Activated CD4-positive, alpha-beta memory T cell treated with anti-CD3 and anti-CD28 coated beads for 36 hours (primary cell): ENCODE measurements at regions not wholly inside any gene's neighbourhood (a gene's known extent, or its start where the extent isn't known, plus 50 kb on each side); places are given as distances from the start of the nearest gene placed in this dataset.
"Not testable (repeated sequence)": the region's sequence is repeated elsewhere in the genome, so short reads cannot be mapped to it uniquely, and the experiment has no call there.

Experiments
- CTCF ChIA-PET: fragments of 350-600 bp; sonication (Branson Sonifier 250); formaldehyde crosslinking; loops from one replicate; lab custom pipeline; 2021; ENCODE audit warnings: antibody characterized with exemption, inconsistent platforms; lab: Charles Lee
- POLR2A ChIA-PET: fragments of 350-600 bp; sonication (Branson Sonifier 250); formaldehyde crosslinking; loops from one replicate; lab custom pipeline; 2021; ENCODE audit warnings: antibody characterized with exemption; lab: Charles Lee
- DNase-seq: peaks from one replicate; pipeline ENCODE4 v3.0.0-alpha.2; 2020
- H3K27ac Mint-ChIP-seq: one replicate; pipeline ENCODE4 v1.8.0; 2021; ENCODE audit warnings: mixed read lengths
- H3K27me3 Mint-ChIP-seq: one replicate; pipeline ENCODE4 v1.8.0; 2021; ENCODE audit warnings: mixed read lengths
- H3K36me3 Mint-ChIP-seq: one replicate; pipeline ENCODE4 v1.8.0; 2021; ENCODE audit warnings: mixed read lengths
- H3K4me1 Mint-ChIP-seq: one replicate; pipeline ENCODE4 v1.8.0; 2021; ENCODE audit warnings: low read depth, mixed read lengths
- H3K4me3 Mint-ChIP-seq: one replicate; pipeline ENCODE4 v1.8.0; 2021; ENCODE audit warnings: mild to moderate bottlenecking, mixed read lengths
- H3K9me3 Mint-ChIP-seq: one replicate; pipeline ENCODE4 v1.8.0; 2021; ENCODE audit warnings: mixed read lengths
- intact Hi-C: fragments of 100-400 bp; cut with micrococcal nuclease; formaldehyde crosslinking; loops from one replicate; pipeline ENCODE4 v1.15.1; 2023

GRCh38 chr5:96318569-96319110 lies 114.4 kb downstream of the PCSK1 start:
- Mint-ChIP-seq H3K36me3 (no peaks in the 10 kb centered on the region), H3K4me3 (no peak overlapping the region), H3K27me3 (peaks cover 4% of the 10 kb centered on the region), H3K9me3 (no peaks in the 10 kb centered on the region), H3K27ac (no peak overlapping the region), H3K4me1 (no peaks in the 10 kb centered on the region)
- POLR2A ChIA-PET, result no interaction called here
- CTCF ChIA-PET, result no interaction called here
- intact Hi-C loops, result no loop called here
- DNase-seq, result no peak

- Mint-ChIP-seq H3K27me3 (peaks cover 8% of the 10 kb centered on the region), H3K27ac (no peak overlapping the region), H3K4me3 (no peak overlapping the region), H3K4me1 (no peaks in the 10 kb centered on the region), H3K9me3 (no peaks in the 10 kb centered on the region), H3K36me3 (no peaks in the 10 kb centered on the region)
- POLR2A ChIA-PET, result no interaction called here
- intact Hi-C loops, result no loop called here
- CTCF ChIA-PET, result no interaction called here
- DNase-seq, result no peak
Observed at GRCh38 chr5:96317945-96318344, 115.1 kb downstream of the PCSK1 start.

GRCh38 chr5:96316487-96316886 lies 116.6 kb downstream of the PCSK1 start:
- Mint-ChIP-seq H3K9me3 (no peaks in the 10 kb centered on the region), H3K4me1 (no peaks in the 10 kb centered on the region), H3K36me3 (no peaks in the 10 kb centered on the region), H3K4me3 (no peak overlapping the region), H3K27me3 (peaks cover 8% of the 10 kb centered on the region), H3K27ac (no peak overlapping the region)
- DNase-seq, result no peak
- intact Hi-C loops, result no loop called here
- CTCF ChIA-PET, result interaction anchor here (0.7 kb wide), 1 partner anchor 25 kb away, joined by 3 read pairs; no protein-coding TSS in a partner anchor
- POLR2A ChIA-PET, result no interaction called here

DNA sequence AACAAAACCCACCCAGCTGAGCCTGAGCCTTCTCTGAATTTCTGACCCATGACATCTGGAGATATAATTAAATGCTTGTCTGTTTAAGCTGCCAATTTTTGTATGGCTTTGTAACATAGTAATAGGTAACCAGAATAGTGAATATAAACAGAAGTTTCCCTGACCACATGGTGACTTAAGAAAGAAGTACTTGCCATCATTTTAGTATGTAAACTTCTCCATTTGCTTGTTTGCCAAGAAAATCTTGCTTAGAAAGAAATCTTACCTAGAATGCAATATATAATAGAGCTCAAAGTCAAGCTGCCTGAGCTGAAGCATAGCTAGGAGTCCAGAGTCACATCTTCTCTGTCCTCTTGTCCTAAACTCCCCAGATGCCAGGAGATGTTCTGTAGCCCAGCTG lies 117.0 kb downstream of the PCSK1 start:
- H3K4me3 Mint-ChIP-seq, result no peak overlapping the region
- POLR2A ChIA-PET, result no interaction called here
- DNase-seq, result no peak
- no peak overlapping the region for H3K27ac Mint-ChIP-seq
- intact Hi-C loops, result no loop called here
- H3K27me3 Mint-ChIP-seq, result peaks cover 8% of the 10 kb centered on the region
- no peaks in the 10 kb centered on the region for H3K4me1 Mint-ChIP-seq
- H3K9me3 Mint-ChIP-seq, result peaks cover 3% of the 10 kb centered on the region
- CTCF ChIA-PET, result no interaction called here
- H3K36me3 Mint-ChIP-seq, result no peaks in the 10 kb centered on the region

DNA sequence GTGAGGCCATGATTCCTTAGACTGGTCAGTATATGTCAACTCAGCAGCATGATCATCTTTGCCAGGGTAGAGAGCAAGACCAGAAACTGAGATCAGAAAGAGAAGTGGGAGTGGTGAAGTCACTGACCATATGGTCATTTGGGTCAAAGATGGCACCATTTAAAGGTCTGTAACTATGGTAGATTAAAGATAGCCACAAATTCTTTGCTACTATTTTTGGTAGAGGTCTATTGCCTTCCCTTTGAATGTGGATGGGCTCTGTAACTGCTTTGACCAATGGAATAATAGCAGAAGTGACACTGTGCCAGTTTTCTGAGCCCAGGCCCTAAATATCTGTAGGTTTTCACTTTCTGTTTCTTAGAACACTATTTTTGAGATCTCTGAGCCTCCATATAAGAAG lies 117.6 kb downstream of the PCSK1 start:
- no peak overlapping the region for H3K4me3 Mint-ChIP-seq
- peaks cover 8% of the 10 kb centered on the region for H3K27me3 Mint-ChIP-seq
- intact Hi-C loops, result no loop called here
- DNase-seq, result no peak
- H3K27ac Mint-ChIP-seq, result no peak overlapping the region
- ChIA-PET CTCF (no interaction called here), POLR2A (no interaction called here)
- no peaks in the 10 kb centered on the region for H3K36me3 Mint-ChIP-seq
- peaks cover 6% of the 10 kb centered on the region for H3K9me3 Mint-ChIP-seq
- H3K4me1 Mint-ChIP-seq, result no peaks in the 10 kb centered on the region

DNA sequence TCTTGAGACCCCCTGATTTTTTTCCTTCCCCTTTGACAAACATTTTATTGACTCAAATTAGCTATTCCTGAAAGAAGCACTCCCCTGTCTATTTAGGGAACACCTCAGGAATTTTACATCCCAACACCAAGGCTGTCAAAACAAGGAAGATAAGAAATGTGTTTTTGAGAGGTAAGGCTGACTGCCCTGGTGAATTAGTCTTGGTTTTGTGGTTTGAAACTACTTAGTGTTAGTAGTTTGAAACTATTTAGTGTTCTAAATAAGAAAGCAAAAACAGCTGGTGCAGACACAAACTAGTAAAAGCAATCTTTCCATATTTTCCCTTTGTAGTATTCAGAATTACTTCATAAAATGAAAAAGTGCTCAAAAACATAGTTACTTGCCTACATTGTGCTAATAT lies 120.7 kb downstream of the PCSK1 start:
- Mint-ChIP-seq H3K27ac (no peak overlapping the region), H3K9me3 (peaks cover 6% of the 10 kb centered on the region)

DNA sequence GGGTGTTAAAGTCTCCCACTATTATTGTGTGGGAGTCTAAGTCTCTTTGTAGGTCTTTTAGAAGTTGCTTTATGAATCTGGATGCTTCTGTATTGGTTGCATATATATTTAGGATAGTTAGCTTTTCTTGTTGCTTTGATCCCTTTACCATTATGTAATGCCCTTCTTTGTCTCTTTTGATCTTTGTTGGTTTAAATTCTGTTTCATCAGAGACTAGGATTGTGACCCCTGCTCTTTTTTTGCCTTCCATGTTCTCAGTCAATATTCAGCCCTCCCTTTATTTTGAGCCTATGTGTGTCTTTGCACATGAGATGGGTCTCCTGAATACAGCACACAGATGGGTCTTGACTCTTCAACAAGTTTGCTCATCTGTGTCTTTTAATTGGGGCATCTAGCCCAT lies 126.0 kb downstream of the PCSK1 start:
- POLR2A ChIA-PET, H3K4me1 Mint-ChIP-seq, intact Hi-C loops, CTCF ChIA-PET, DNase-seq, H3K27me3 Mint-ChIP-seq, H3K27ac Mint-ChIP-seq, H3K4me3 Mint-ChIP-seq, H3K36me3 Mint-ChIP-seq: not testable (repeated sequence)
- H3K9me3 Mint-ChIP-seq, result peaks cover 31% of the 10 kb centered on the region

More for the DNA sequence above, 120.7 kb downstream of the PCSK1 start:
- no peak for DNase-seq
- ChIA-PET CTCF (no interaction called here), POLR2A (no interaction called here)
- Mint-ChIP-seq H3K4me1 (no peaks in the 10 kb centered on the region), H3K36me3 (no peaks in the 10 kb centered on the region), H3K4me3 (no peak overlapping the region), H3K27me3 (peaks cover 9% of the 10 kb centered on the region)
- intact Hi-C loops, result no loop called here

GRCh38 chr5:96302174-96302738 lies 130.8 kb downstream of the PCSK1 start:
- H3K9me3 Mint-ChIP-seq, result peaks cover 27% of the 10 kb centered on the region
- H3K36me3 Mint-ChIP-seq, result no peaks in the 10 kb centered on the region
- H3K27me3 Mint-ChIP-seq, result peaks cover 6% of the 10 kb centered on the region
- ChIA-PET POLR2A (no interaction called here), CTCF (no interaction called here)
- no peak overlapping the region for H3K27ac Mint-ChIP-seq
- intact Hi-C loops, result no loop called here
- no peak overlapping the region for H3K4me3 Mint-ChIP-seq
- no peaks in the 10 kb centered on the region for H3K4me1 Mint-ChIP-seq
- DNase-seq, result no peak

DNA sequence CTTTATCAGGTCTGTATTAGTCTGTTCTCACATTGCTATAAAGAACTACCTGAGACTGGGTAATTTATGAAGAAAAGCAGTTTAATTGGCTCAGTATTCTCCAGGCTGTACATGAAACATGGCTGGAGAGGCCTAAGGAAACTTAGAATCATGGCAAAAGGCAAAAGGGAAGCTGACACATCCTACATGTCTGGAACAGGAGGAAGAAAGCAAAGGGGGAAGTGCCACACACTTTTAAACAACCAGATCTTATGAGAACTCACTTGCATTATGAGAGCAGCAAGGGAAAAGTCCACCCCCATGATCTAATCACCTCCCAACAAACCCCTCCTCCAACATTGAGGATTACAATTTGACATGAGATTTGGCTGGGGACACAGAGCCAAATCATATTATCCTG lies 132.1 kb downstream of the PCSK1 start:
- Mint-ChIP-seq H3K9me3 (peaks cover 27% of the 10 kb centered on the region), H3K4me1 (no peaks in the 10 kb centered on the region), H3K27me3 (no peaks in the 10 kb centered on the region), H3K36me3 (no peaks in the 10 kb centered on the region), H3K4me3 (no peak overlapping the region), H3K27ac (no peak overlapping the region)
- CTCF ChIA-PET, result no interaction called here
- intact Hi-C loops, result no loop called here
- DNase-seq, result no peak
- POLR2A ChIA-PET, result no interaction called here

DNA sequence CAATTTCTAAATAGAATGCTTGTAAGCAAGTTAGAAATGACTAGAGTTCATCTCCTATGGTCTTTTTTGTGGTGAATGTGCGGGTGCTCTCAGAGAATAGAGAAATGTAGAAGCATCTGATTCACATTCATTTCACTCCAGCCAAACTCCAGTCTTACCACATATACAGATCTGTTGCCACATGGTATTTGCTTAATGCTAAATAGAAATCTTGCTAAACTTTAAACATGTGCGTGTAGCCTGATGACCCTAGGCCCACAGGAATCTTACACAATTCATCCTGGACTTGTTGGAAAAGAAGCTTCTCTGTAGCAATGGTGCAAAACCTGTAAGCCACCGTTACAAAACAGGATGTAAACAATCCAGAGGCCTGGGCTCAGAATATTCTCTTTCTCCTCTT lies 135.2 kb downstream of the PCSK1 start:
- intact Hi-C loops, result no loop called here
- ChIA-PET POLR2A (no interaction called here), CTCF (no interaction called here)
- no peak for DNase-seq
- Mint-ChIP-seq H3K27ac (no peak overlapping the region), H3K9me3 (peaks cover 8% of the 10 kb centered on the region), H3K36me3 (no peaks in the 10 kb centered on the region), H3K4me1 (no peaks in the 10 kb centered on the region), H3K27me3 (peaks cover 2% of the 10 kb centered on the region), H3K4me3 (no peak overlapping the region)

GRCh38 chr5:96297290-96297689 lies 135.8 kb downstream of the PCSK1 start:
- H3K9me3 Mint-ChIP-seq, result peaks cover 2% of the 10 kb centered on the region
- no peak for DNase-seq
- H3K4me1 Mint-ChIP-seq, result no peaks in the 10 kb centered on the region
- no peaks in the 10 kb centered on the region for H3K36me3 Mint-ChIP-seq
- intact Hi-C loops, result no loop called here
- CTCF ChIA-PET, result interaction anchor here (0.6 to 0.7 kb wide), 2 partner anchors 289 to 653 kb away, joined by 3 to 5 read pairs; no protein-coding TSS in a partner anchor
- no peak overlapping the region for H3K4me3 Mint-ChIP-seq
- no peak overlapping the region for H3K27ac Mint-ChIP-seq
- peaks cover 6% of the 10 kb centered on the region for H3K27me3 Mint-ChIP-seq
- POLR2A ChIA-PET, result no interaction called here

DNA sequence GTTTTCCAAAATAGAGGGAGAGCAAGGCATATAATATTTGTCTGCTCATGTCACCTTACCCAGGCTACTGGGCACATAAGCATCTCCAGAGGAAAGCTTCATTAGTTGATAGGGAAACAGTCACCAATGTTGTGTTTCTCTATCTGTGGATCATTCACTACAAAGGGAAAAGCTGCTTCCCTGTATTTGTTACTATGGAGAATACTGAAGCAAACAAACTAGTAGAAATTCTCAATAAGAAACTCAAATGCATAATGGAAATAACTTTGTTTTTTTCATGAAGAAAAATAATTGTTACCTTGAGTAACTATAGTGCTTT lies 138.2 kb downstream of the PCSK1 start:
- POLR2A ChIA-PET, result no interaction called here
- intact Hi-C loops, result no loop called here
- H3K4me3 Mint-ChIP-seq, result no peak overlapping the region
- CTCF ChIA-PET, result no interaction called here
- H3K9me3 Mint-ChIP-seq, result peaks cover 3% of the 10 kb centered on the region
- H3K4me1 Mint-ChIP-seq, result no peaks in the 10 kb centered on the region
- H3K36me3 Mint-ChIP-seq, result no peaks in the 10 kb centered on the region
- DNase-seq, result no peak
- no peak overlapping the region for H3K27ac Mint-ChIP-seq
- H3K27me3 Mint-ChIP-seq, result peaks cover 12% of the 10 kb centered on the region
